Muscle layer of duodenum (tissue), 2 donors: ENCODE measurements at regions not wholly inside any gene's neighbourhood (a gene's known extent, or its start where the extent isn't known, plus 50 kb on each side); places are given as distances from the start of the nearest gene placed in this dataset.

ENCODE experiments used
- H3K27ac ChIP-seq: one replicate; pipeline ENCODE4 v1.7.0; 2013; ENCODE audit warnings: mild to moderate bottlenecking, low read length
- H3K27me3 ChIP-seq: one replicate; pipeline ENCODE4 v1.7.0; 2013; ENCODE audit warnings: low read depth, mild to moderate bottlenecking, control low read depth, low read length
- H3K36me3 ChIP-seq, 2 donors: one replicate each; pipeline ENCODE4 v1.7.0; 2013; ENCODE audit warnings: low read length in 2 of 2, control low read depth in 1 of 2, mild to moderate bottlenecking in 1 of 2; ENCODE audit not compliant: insufficient read depth in 2 of 2, control insufficient read depth in 1 of 2
- H3K4me1 ChIP-seq, 2 donors: one replicate each; pipeline ENCODE4 v1.7.0; 2013; ENCODE audit warnings: low read length in 2 of 2, mild to moderate bottlenecking in 2 of 2, control low read depth in 1 of 2, moderate library complexity in 1 of 2; ENCODE audit not compliant: insufficient read depth in 2 of 2, control insufficient read depth in 1 of 2
- H3K4me3 ChIP-seq, 2 donors: one replicate each; pipeline ENCODE4 v1.7.0; 2013; ENCODE audit warnings: low read length in 2 of 2, low read depth in 1 of 2, mild to moderate bottlenecking in 1 of 2
- H3K9me3 ChIP-seq, 2 donors: one replicate each; pipeline ENCODE4 v1.7.0; 2013; ENCODE audit warnings: low read length in 2 of 2, control low read depth in 1 of 2, mild to moderate bottlenecking in 1 of 2; ENCODE audit not compliant: control insufficient read depth in 1 of 2
- donor health status: healthy.

GRCh38 chr1:87179076-87179810, 149.4 kb upstream of the LMO4 start:
- Histone ChIP-seq H3K36me3 (no peaks in the 10 kb centered on the region), H3K9me3 (no peaks in the 10 kb centered on the region), H3K27me3 (no peaks in the 10 kb centered on the region), H3K4me1 (no peaks in the 10 kb centered on the region), H3K27ac (no peak overlapping the region), H3K4me3 (no peak overlapping the region)

GRCh38 chr1:87179851-87180519, 148.7 kb upstream of the LMO4 start:
- no peaks in the 10 kb centered on the region for H3K9me3 ChIP-seq
- H3K4me1 ChIP-seq: no peaks in the 10 kb centered on the region
- H3K27me3 ChIP-seq: no peaks in the 10 kb centered on the region
- no peak overlapping the region for H3K27ac ChIP-seq
- H3K4me3 ChIP-seq: no peak overlapping the region
- no peaks in the 10 kb centered on the region for H3K36me3 ChIP-seq

GRCh38 chr1:87180682-87181081, 148.0 kb upstream of the LMO4 start:
- H3K4me1 ChIP-seq: no peaks in the 10 kb centered on the region
- H3K4me3 ChIP-seq: no peak overlapping the region
- no peaks in the 10 kb centered on the region for H3K27me3 ChIP-seq
- H3K9me3 ChIP-seq: no peaks in the 10 kb centered on the region
- no peaks in the 10 kb centered on the region for H3K36me3 ChIP-seq
- no peak overlapping the region for H3K27ac ChIP-seq

GRCh38 chr1:87182611-87183010, 146.1 kb upstream of the LMO4 start:
- H3K27me3 ChIP-seq: no peaks in the 10 kb centered on the region
- H3K4me1 ChIP-seq: no peaks in the 10 kb centered on the region
- no peaks in the 10 kb centered on the region for H3K9me3 ChIP-seq
- H3K4me3 ChIP-seq: no peak overlapping the region
- H3K36me3 ChIP-seq: no peaks in the 10 kb centered on the region
- no peak overlapping the region for H3K27ac ChIP-seq

- H3K36me3 ChIP-seq: no peaks in the 10 kb centered on the region
- no peaks in the 10 kb centered on the region for H3K27me3 ChIP-seq
- no peaks in the 10 kb centered on the region for H3K4me1 ChIP-seq
- H3K9me3 ChIP-seq: no peaks in the 10 kb centered on the region
- no peak overlapping the region for H3K27ac ChIP-seq
- H3K4me3 ChIP-seq: no peak overlapping the region
These were observed 143.6 kb upstream of the LMO4 start for GRCh38 chr1:87185077-87185476.

GRCh38 chr1:87186346-87186745, 142.3 kb upstream of the LMO4 start:
- no peak overlapping the region for H3K4me3 ChIP-seq
- H3K27ac ChIP-seq: no peak overlapping the region
- no peaks in the 10 kb centered on the region for H3K9me3 ChIP-seq
- H3K4me1 ChIP-seq: no peaks in the 10 kb centered on the region
- no peaks in the 10 kb centered on the region for H3K36me3 ChIP-seq
- H3K27me3 ChIP-seq: no peaks in the 10 kb centered on the region

- H3K4me3 ChIP-seq: no peak overlapping the region
- no peaks in the 10 kb centered on the region for H3K27me3 ChIP-seq
- no peaks in the 10 kb centered on the region for H3K36me3 ChIP-seq
- no peaks in the 10 kb centered on the region for H3K9me3 ChIP-seq
- H3K27ac ChIP-seq: no peak overlapping the region
- H3K4me1 ChIP-seq: no peaks in the 10 kb centered on the region
These were observed 140.0 kb upstream of the LMO4 start for GRCh38 chr1:87188640-87189039.

- no peak overlapping the region for H3K27ac ChIP-seq
- H3K4me3 ChIP-seq: no peak overlapping the region
- no peaks in the 10 kb centered on the region for H3K27me3 ChIP-seq
- no peaks in the 10 kb centered on the region for H3K4me1 ChIP-seq
- peaks cover 0 to 9% of the 10 kb centered on the region in 2 donors for H3K9me3 ChIP-seq
- no peaks in the 10 kb centered on the region for H3K36me3 ChIP-seq
These were observed 138.3 kb upstream of the LMO4 start for GRCh38 chr1:87190402-87190801.

- H3K27me3 ChIP-seq: no peaks in the 10 kb centered on the region
- no peak overlapping the region for H3K27ac ChIP-seq
- H3K9me3 ChIP-seq: peaks cover 0 to 9% of the 10 kb centered on the region in 2 donors
- H3K4me1 ChIP-seq: no peaks in the 10 kb centered on the region
- H3K4me3 ChIP-seq: no peak overlapping the region
- no peaks in the 10 kb centered on the region for H3K36me3 ChIP-seq
These were observed 137.0 kb upstream of the LMO4 start for GRCh38 chr1:87191646-87192045.

GRCh38 chr1:87194271-87194774, 134.4 kb upstream of the LMO4 start:
- Histone ChIP-seq H3K4me1 (no peaks in the 10 kb centered on the region), H3K27me3 (no peaks in the 10 kb centered on the region), H3K4me3 (no peak overlapping the region), H3K27ac (no peak overlapping the region), H3K9me3 (peaks cover 0 to 9% of the 10 kb centered on the region in 2 donors), H3K36me3 (no peaks in the 10 kb centered on the region)

- Histone ChIP-seq H3K9me3 (peaks cover 0 to 9% of the 10 kb centered on the region in 2 donors), H3K4me1 (no peaks in the 10 kb centered on the region), H3K36me3 (no peaks in the 10 kb centered on the region), H3K27me3 (no peaks in the 10 kb centered on the region), H3K4me3 (no peak overlapping the region), H3K27ac (no peak overlapping the region)
These were observed 133.8 kb upstream of the LMO4 start for GRCh38 chr1:87194856-87195255.
